ENCODE measurements at regions not wholly inside any gene's neighbourhood (a gene's known extent, or its start where the extent isn't known, plus 50 kb on each side); places are given as distances from the start of the nearest gene placed in this dataset.

- no peak for TF ChIP-seq CTCF (IDR thresholded peaks at IDR 0.05; ENCODE audit: control insufficient read depth, insufficient read depth, low read depth, low read length, missing control alignments)
- no peak for DNase-seq (ENCODE audit: low read depth)
- no peak overlapping the region for H3K4me3 ChIP-seq (ENCODE audit: control insufficient read depth, low read depth, low read length)
Measured at GRCh38 chr6:164581563-164581962, 727.8 kb downstream of the C6orf118 start.

GRCh38 chr6:164579035-164579434, 730.4 kb downstream of the C6orf118 start:
- TF ChIP-seq CTCF (IDR thresholded peaks at IDR 0.05; ENCODE audit: control insufficient read depth, insufficient read depth, low read depth, low read length, missing control alignments) = no peak
- H3K4me3 ChIP-seq (ENCODE audit: control insufficient read depth, low read depth, low read length) = no peak overlapping the region
- DNase-seq (ENCODE audit: low read depth) = no peak

- H3K4me3 ChIP-seq (ENCODE audit: control insufficient read depth, low read depth, low read length) = no peak overlapping the region
- no peak for DNase-seq (ENCODE audit: low read depth)
- no peak for TF ChIP-seq CTCF (IDR thresholded peaks at IDR 0.05; ENCODE audit: control insufficient read depth, insufficient read depth, low read depth, low read length, missing control alignments)
Measured at GRCh38 chr6:164578616-164579015, 730.8 kb downstream of the C6orf118 start.

- no peak overlapping the region for H3K4me3 ChIP-seq (ENCODE audit: control insufficient read depth, low read depth, low read length)
- DNase-seq (ENCODE audit: low read depth) = no peak
- TF ChIP-seq CTCF (IDR thresholded peaks at IDR 0.05; ENCODE audit: control insufficient read depth, insufficient read depth, low read depth, low read length, missing control alignments) = no peak
Measured at GRCh38 chr6:164570801-164571200, 738.6 kb downstream of the C6orf118 start.

DNA sequence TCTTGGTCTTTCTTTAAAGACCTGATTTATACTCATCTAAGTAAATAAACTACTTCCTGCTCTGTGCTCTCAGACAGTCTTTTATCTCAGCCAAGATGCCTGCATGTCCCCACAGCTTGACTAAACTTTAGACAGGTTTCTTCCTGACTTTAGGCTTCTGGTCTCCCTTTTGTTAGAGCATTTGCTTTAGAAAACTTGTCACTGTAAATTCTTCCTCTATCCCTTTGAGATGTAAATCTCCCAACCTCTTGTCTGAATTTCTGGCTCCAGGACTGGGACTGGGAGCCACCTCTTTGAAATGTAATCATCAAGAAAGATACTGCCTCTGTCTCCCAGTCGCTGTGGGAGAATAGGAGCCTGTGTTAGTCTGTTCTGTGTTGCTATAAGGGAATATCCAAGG, 739.9 kb downstream of the C6orf118 start:
- TF ChIP-seq CTCF (IDR thresholded peaks at IDR 0.05; ENCODE audit: control insufficient read depth, insufficient read depth, low read depth, low read length, missing control alignments) = no peak
- no peak overlapping the region for H3K4me3 ChIP-seq (ENCODE audit: control insufficient read depth, low read depth, low read length)
- no peak for DNase-seq (ENCODE audit: low read depth)

DNA sequence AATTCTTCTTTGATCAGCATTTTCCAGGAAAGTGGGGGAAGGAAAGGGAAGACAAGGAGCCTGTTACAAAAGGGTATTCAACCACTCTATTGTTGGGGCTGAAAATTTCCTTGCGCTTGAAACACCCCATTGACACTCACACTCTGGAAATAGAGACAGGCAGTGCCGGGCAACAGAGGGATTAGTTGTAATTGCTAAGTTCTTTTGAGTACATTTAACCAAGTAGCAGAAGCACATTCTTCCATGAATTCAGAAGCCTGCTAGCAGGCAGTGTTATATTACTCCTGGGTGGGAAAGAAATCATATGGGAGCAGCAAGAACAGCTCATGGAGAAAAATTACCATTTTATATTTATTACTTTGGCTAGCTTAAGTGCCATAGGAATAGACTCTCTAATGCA, 745.5 kb downstream of the C6orf118 start:
- no peak for DNase-seq (ENCODE audit: low read depth)
- TF ChIP-seq CTCF (IDR thresholded peaks at IDR 0.05; ENCODE audit: control insufficient read depth, insufficient read depth, low read depth, low read length, missing control alignments) = no peak
- no peak overlapping the region for H3K4me3 ChIP-seq (ENCODE audit: control insufficient read depth, low read depth, low read length)

DNA sequence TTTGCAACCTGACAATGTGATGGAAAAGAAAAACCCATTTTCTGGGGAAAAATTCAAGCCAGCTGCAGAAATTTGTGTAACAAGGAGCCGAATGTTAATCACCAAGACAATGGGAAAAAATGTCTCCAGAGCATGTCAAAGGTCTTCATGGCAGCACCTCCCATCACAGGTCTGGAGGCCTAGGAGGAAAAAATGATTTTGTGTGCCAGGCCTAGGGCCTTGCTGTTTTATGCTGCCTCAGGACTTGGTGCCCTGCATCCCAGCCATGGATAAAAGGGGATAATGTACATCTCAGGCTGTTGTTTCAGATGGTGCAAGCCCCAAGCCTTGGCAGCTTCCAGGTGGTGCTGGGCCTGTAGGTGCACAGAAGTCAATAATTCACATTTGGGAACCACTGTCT, 747.7 kb downstream of the C6orf118 start:
- no peak overlapping the region for H3K4me3 ChIP-seq (ENCODE audit: control insufficient read depth, low read depth, low read length)
- TF ChIP-seq CTCF (IDR thresholded peaks at IDR 0.05; ENCODE audit: control insufficient read depth, insufficient read depth, low read depth, low read length, missing control alignments) = no peak
- no peak for DNase-seq (ENCODE audit: low read depth)

Data from AG09309 (cell line).